WTC11 (cell line): ENCODE measurements at regions not wholly inside any gene's neighbourhood (a gene's known extent, or its start where the extent isn't known, plus 50 kb on each side); places are given as distances from the start of the nearest gene placed in this dataset.

Experiments used
- ATF1 ChIP-seq: sonication (generic); formaldehyde crosslinking; IDR thresholded peaks from 2 replicates; pipeline ENCODE4 v1.8.1; 2023; ENCODE audit warnings: mild to moderate bottlenecking, moderate library complexity, missing genetic modification reagents
- IRF2 ChIP-seq: sonication (generic); formaldehyde crosslinking; IDR thresholded peaks from 2 replicates; pipeline ENCODE4 v1.8.0; 2022; ENCODE audit warnings: low read depth, missing genetic modification reagents, borderline replicate concordance
- JUN ChIP-seq: sonication (generic); formaldehyde crosslinking; IDR thresholded peaks from 2 replicates; pipeline ENCODE4 v1.8.0; 2023; ENCODE audit warnings: mild to moderate bottlenecking, missing genetic modification reagents
- MAX ChIP-seq: sonication (generic); formaldehyde crosslinking; IDR thresholded peaks from 2 replicates; pipeline ENCODE4 v1.8.0; 2022; ENCODE audit warnings: mild to moderate bottlenecking, missing genetic modification reagents
- MXD4 ChIP-seq: fragments of 250-450 bp; sonication (Bioruptor Pico); IDR thresholded peaks from 2 replicates; pipeline ENCODE4 v1.8.0; 2021; ENCODE audit warnings: mild to moderate bottlenecking, moderate library complexity, borderline replicate concordance
- SMAD3 ChIP-seq: sonication (generic); formaldehyde crosslinking; IDR thresholded peaks from 2 replicates; pipeline ENCODE4 v1.8.0; 2022; ENCODE audit warnings: missing genetic modification reagents, mild to moderate bottlenecking, borderline replicate concordance
- STAT6 ChIP-seq: sonication (generic); formaldehyde crosslinking; conservative IDR thresholded peaks from 2 replicates; pipeline ENCODE4 v1.8.1; 2023; ENCODE audit warnings: mild to moderate bottlenecking, low read depth, missing genetic modification reagents, moderate library complexity
- USF1 ChIP-seq: sonication (generic); formaldehyde crosslinking; IDR thresholded peaks from 2 replicates; pipeline ENCODE4 v1.8.0; 2022; ENCODE audit warnings: mild to moderate bottlenecking, missing genetic modification reagents
- ZNF396 ChIP-seq: fragments of 250-450 bp; sonication (Bioruptor Pico); IDR thresholded peaks from 2 replicates; pipeline ENCODE4 v1.8.0; 2021; ENCODE audit warnings: mild to moderate bottlenecking, moderate library complexity, borderline replicate concordance
- TF ChIP-seq, protein P1 (sequence below): fragments of 200-600 bp; IDR thresholded peaks from 2 replicates; pipeline ENCODE4 v1.8.0; 2022; ENCODE audit warnings: antibody characterized with exemption
- TF ChIP-seq, protein P2 (sequence below): sonication (generic); formaldehyde crosslinking; IDR thresholded peaks from 2 replicates; pipeline ENCODE4 v1.8.1; 2023; ENCODE audit warnings: mild to moderate bottlenecking, moderate library complexity, missing genetic modification reagents

- TF ChIP-seq, protein P1, sequence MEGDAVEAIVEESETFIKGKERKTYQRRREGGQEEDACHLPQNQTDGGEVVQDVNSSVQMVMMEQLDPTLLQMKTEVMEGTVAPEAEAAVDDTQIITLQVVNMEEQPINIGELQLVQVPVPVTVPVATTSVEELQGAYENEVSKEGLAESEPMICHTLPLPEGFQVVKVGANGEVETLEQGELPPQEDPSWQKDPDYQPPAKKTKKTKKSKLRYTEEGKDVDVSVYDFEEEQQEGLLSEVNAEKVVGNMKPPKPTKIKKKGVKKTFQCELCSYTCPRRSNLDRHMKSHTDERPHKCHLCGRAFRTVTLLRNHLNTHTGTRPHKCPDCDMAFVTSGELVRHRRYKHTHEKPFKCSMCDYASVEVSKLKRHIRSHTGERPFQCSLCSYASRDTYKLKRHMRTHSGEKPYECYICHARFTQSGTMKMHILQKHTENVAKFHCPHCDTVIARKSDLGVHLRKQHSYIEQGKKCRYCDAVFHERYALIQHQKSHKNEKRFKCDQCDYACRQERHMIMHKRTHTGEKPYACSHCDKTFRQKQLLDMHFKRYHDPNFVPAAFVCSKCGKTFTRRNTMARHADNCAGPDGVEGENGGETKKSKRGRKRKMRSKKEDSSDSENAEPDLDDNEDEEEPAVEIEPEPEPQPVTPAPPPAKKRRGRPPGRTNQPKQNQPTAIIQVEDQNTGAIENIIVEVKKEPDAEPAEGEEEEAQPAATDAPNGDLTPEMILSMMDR: no peak
- TF ChIP-seq MAX (CRISPR knock-in tag): no peak
- TF ChIP-seq ATF1 (CRISPR knock-in tag): no peak
- TF ChIP-seq USF1 (CRISPR knock-in tag): no peak
- no peak for TF ChIP-seq MXD4
- no peak for TF ChIP-seq JUN
- TF ChIP-seq SMAD3: no peak
- TF ChIP-seq, protein P2, sequence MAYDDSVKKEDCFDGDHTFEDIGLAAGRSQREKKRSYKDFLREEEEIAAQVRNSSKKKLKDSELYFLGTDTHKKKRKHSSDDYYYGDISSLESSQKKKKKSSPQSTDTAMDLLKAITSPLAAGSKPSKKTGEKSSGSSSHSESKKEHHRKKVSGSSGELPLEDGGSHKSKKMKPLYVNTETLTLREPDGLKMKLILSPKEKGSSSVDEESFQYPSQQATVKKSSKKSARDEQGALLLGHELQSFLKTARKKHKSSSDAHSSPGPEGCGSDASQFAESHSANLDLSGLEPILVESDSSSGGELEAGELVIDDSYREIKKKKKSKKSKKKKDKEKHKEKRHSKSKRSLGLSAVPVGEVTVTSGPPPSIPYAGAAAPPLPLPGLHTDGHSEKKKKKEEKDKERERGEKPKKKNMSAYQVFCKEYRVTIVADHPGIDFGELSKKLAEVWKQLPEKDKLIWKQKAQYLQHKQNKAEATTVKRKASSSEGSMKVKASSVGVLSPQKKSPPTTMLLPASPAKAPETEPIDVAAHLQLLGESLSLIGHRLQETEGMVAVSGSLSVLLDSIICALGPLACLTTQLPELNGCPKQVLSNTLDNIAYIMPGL (CRISPR knock-in tag): no peak
- TF ChIP-seq ZNF396 (CRISPR knock-in tag): no peak
- TF ChIP-seq STAT6 (CRISPR knock-in tag): no peak
- TF ChIP-seq IRF2 (CRISPR knock-in tag): no peak
Observed at GRCh38 chrX:7570432-7571029, 272.4 kb upstream of the VCX start.
